HEK293 (cell line): ENCODE measurements at regions not wholly inside any gene's neighbourhood (a gene's known extent, or its start where the extent isn't known, plus 50 kb on each side); places are given as distances from the start of the nearest gene placed in this dataset.

Experiments
- CTCF ChIA-PET: fragments of 350-600 bp; formaldehyde crosslinking; extraction: SDS; loops from one replicate; lab custom pipeline; 2021; ENCODE audit warnings: antibody characterized with exemption; lab: Yijun Ruan, JAX
- POLR2A ChIA-PET: fragments of 300-600 bp; formaldehyde crosslinking; extraction: SDS; loops from one replicate; lab custom pipeline; 2020; ENCODE audit warnings: antibody characterized with exemption, inconsistent platforms; lab: Yijun Ruan, JAX
- H3K27ac ChIP-seq: fragments of 200-500 bp; sonication (Bioruptor generic); 2 replicates; pipeline ENCODE4 v1.5.1; 2014; ENCODE audit warnings: low read depth, low read length, control low read depth, inconsistent platforms; ENCODE audit errors: extremely low read depth
- H3K36me3 ChIP-seq, 2 experiments: fragments of 200-500 bp in 1 of 2; sonication (Bioruptor generic) in 1 of 2; 1 replicate in 1 of 2; 2 replicates in 1 of 2; pipeline ENCODE4 v1.5.1; 2014 to 2017; ENCODE audit warnings: inconsistent platforms in 2 of 2, low read length in 2 of 2; ENCODE audit not compliant: control insufficient read depth in 2 of 2, insufficient read depth in 1 of 2
- H3K4me1 ChIP-seq: fragments of 200-500 bp; sonication (Bioruptor generic); 2 replicates; pipeline ENCODE4 v1.5.1; 2014; ENCODE audit warnings: mild to moderate bottlenecking, low read length, inconsistent platforms; ENCODE audit not compliant: control insufficient read depth, insufficient read depth
- H3K4me3 ChIP-seq: 2 replicates; pipeline ENCODE4 v1.5.1; 2011; ENCODE audit warnings: low read depth, mild to moderate bottlenecking, control low read depth, low read length, moderate library complexity
- H3K9me3 ChIP-seq: fragments of 200-500 bp; sonication (Bioruptor generic); 2 replicates; pipeline ENCODE4 v1.5.1; 2014; ENCODE audit warnings: low read depth, low read length, inconsistent platforms; ENCODE audit not compliant: control insufficient read depth, insufficient read depth
- ATF2 ChIP-seq: fragments of 450-650 bp; formaldehyde crosslinking; IDR thresholded peaks from 2 replicates; pipeline ENCODE4 v1.5.1; 2016; ENCODE audit warnings: missing biosample characterization, missing genetic modification characterization, low read depth
- CTCF ChIP-seq: fragments of 450-650 bp; formaldehyde crosslinking; IDR thresholded peaks from 2 replicates; pipeline ENCODE4 v1.5.1; 2016; ENCODE audit warnings: missing biosample characterization, missing genetic modification characterization
- FEZF1 ChIP-seq: fragments of 450-650 bp; formaldehyde crosslinking; IDR thresholded peaks from 2 replicates; pipeline ENCODE4 v1.5.1; 2016; ENCODE audit warnings: missing biosample characterization, missing genetic modification characterization
- GFI1B ChIP-seq: fragments of 450-650 bp; formaldehyde crosslinking; IDR thresholded peaks from 2 replicates; pipeline ENCODE4 v1.5.1; 2016; ENCODE audit warnings: missing biosample characterization, missing genetic modification characterization
- KLF1 ChIP-seq: fragments of 450-650 bp; formaldehyde crosslinking; IDR thresholded peaks from 2 replicates; pipeline ENCODE4 v1.5.1; 2016; ENCODE audit warnings: missing biosample characterization, missing genetic modification characterization
- ZBTB26 ChIP-seq: fragments of 450-650 bp; formaldehyde crosslinking; optimal IDR thresholded peaks from 2 replicates; pipeline ENCODE3; 2016; ENCODE audit warnings: missing biosample characterization, mild to moderate bottlenecking, missing genetic modification characterization
- ZBTB44 ChIP-seq: fragments of 450-650 bp; IDR thresholded peaks from 2 replicates; pipeline ENCODE4 v1.5.1; 2018; ENCODE audit warnings: missing biosample characterization, mild to moderate bottlenecking, missing genetic modification characterization
- ZNF10 ChIP-seq: fragments of 450-650 bp; formaldehyde crosslinking; IDR thresholded peaks from 2 replicates; pipeline ENCODE4 v1.5.1; 2017; ENCODE audit warnings: missing biosample characterization, missing genetic modification characterization
- ZNF23 ChIP-seq: fragments of 450-650 bp; formaldehyde crosslinking; IDR thresholded peaks from 2 replicates; pipeline ENCODE4 v1.5.1; 2016; ENCODE audit warnings: missing biosample characterization, missing genetic modification characterization, borderline replicate concordance
- ZNF335 ChIP-seq: fragments of 450-650 bp; formaldehyde crosslinking; conservative IDR thresholded peaks from 2 replicates; pipeline ENCODE4 v1.5.1; 2016; ENCODE audit warnings: missing biosample characterization, missing genetic modification characterization
- ZNF514 ChIP-seq: fragments of 450-650 bp; formaldehyde crosslinking; IDR thresholded peaks from 2 replicates; pipeline ENCODE4 v1.5.1; 2016; ENCODE audit warnings: missing biosample characterization, missing genetic modification characterization
- ZNF518A ChIP-seq: fragments of 450-650 bp; formaldehyde crosslinking; conservative IDR thresholded peaks from 2 replicates; pipeline ENCODE4 v1.5.1; 2016; ENCODE audit warnings: low read depth, missing biosample characterization, missing genetic modification characterization
- ZNF580 ChIP-seq: fragments of 450-650 bp; formaldehyde crosslinking; IDR thresholded peaks from 2 replicates; pipeline ENCODE4 v1.5.1; 2016; ENCODE audit warnings: missing biosample characterization, missing genetic modification characterization
- ZNF707 ChIP-seq: fragments of 450-650 bp; formaldehyde crosslinking; IDR thresholded peaks from 2 replicates; pipeline ENCODE4 v1.5.1; 2016; ENCODE audit warnings: missing biosample characterization, missing genetic modification characterization
- ZNF768 ChIP-seq: fragments of 450-650 bp; formaldehyde crosslinking; IDR thresholded peaks from 2 replicates; pipeline ENCODE4 v1.5.1; 2018; ENCODE audit warnings: missing biosample characterization, mild to moderate bottlenecking, missing genetic modification characterization
- ZNF843 ChIP-seq: fragments of 450-650 bp; formaldehyde crosslinking; IDR thresholded peaks from 2 replicates; pipeline ENCODE4 v1.5.1; 2016; ENCODE audit warnings: missing biosample characterization, missing genetic modification characterization
- ZSCAN16 ChIP-seq: fragments of 450-650 bp; formaldehyde crosslinking; IDR thresholded peaks from 2 replicates; pipeline ENCODE4 v1.5.1; 2016; ENCODE audit warnings: missing biosample characterization, missing genetic modification characterization
- ZSCAN30 ChIP-seq: fragments of 450-650 bp; IDR thresholded peaks from 2 replicates; pipeline ENCODE4 v1.5.1; 2018; ENCODE audit warnings: missing biosample characterization, mild to moderate bottlenecking, missing genetic modification characterization, moderate library complexity

- H3K36me3 ChIP-seq = no peaks in the 10 kb centered on the region
- no peak overlapping the region for H3K4me3 ChIP-seq
- no peak overlapping the region for H3K27ac ChIP-seq
- TF ChIP-seq ZNF707 (tag by site-specific recombination) (no peak), ZNF23 (tag by site-specific recombination) (no peak), GFI1B (no peak), CTCF (peak; percentile 45; the same call in 1 of the 2 replicates)
- TF ChIP-seq, all 188 proteins: peak for 1
- CTCF ChIA-PET = interaction anchor here (0.6 to 1.3 kb wide), 3 partner anchors 8 to 1756 kb away, joined by 3 to 4 read pairs (median 3); no protein-coding TSS in a partner anchor
- POLR2A ChIA-PET = no interaction called here
- Histone ChIP-seq H3K9me3 (no peaks in the 10 kb centered on the region), H3K4me1 (no peaks in the 10 kb centered on the region)
Measured at GRCh38 chr2:173612354-173612753, 257.7 kb downstream of the CDCA7 start.

- ChIA-PET CTCF (interaction anchor here (1.0 kb wide), 1 partner anchor 29 kb away, joined by 3 read pairs; no protein-coding TSS in a partner anchor), POLR2A (no interaction called here)
- Histone ChIP-seq H3K4me1 (no peaks in the 10 kb centered on the region), H3K9me3 (no peaks in the 10 kb centered on the region), H3K36me3 (no peaks in the 10 kb centered on the region), H3K4me3 (no peak overlapping the region), H3K27ac (no peak overlapping the region)
- TF ChIP-seq ZNF514 (tag by site-specific recombination) (no peak), ZNF768 (tag by site-specific recombination) (peak; percentile 70; the same call in 1 of the 2 replicates)
Measured at GRCh38 chr2:173613386-173613785, 258.7 kb downstream of the CDCA7 start.

- CTCF ChIA-PET = interaction anchor here (1.0 kb wide), 1 partner anchor 30 kb away, joined by 3 read pairs; no protein-coding TSS in a partner anchor
- POLR2A ChIA-PET = no interaction called here
- TF ChIP-seq ZNF843 (tag by site-specific recombination) (peak; percentile 76), ZSCAN16 (tag by site-specific recombination) (no peak), ZNF335 (tag by site-specific recombination) (0 out of 2 replicates have a peak, but pooled peaks have one; percentile 26), ZNF10 (no peak), ZNF580 (peak; percentile 67), FEZF1 (tag by site-specific recombination) (peak; percentile 81), ZBTB26 (no peak), ZSCAN30 (tag by site-specific recombination) (peak; percentile 55; the same call in 1 of the 2 replicates), ATF2 (tag by site-specific recombination) (0 out of 2 replicates have a peak, but pooled peaks have one; percentile 9), ZBTB44 (peak; percentile 64; the same call in 1 of the 2 replicates), KLF1 (no peak), ZNF518A (tag by site-specific recombination) (0 out of 2 replicates have a peak, but pooled peaks have one; percentile 39)
Measured at GRCh38 chr2:173614265-173614930, 259.7 kb downstream of the CDCA7 start.

More at GRCh38 chr2:173614265-173614930, 259.7 kb downstream of the CDCA7 start:
- no peaks in the 10 kb centered on the region for H3K36me3 ChIP-seq
- H3K9me3 ChIP-seq = no peaks in the 10 kb centered on the region
- no peak overlapping the region for H3K4me3 ChIP-seq
- H3K27ac ChIP-seq = no peak overlapping the region
- no peaks in the 10 kb centered on the region for H3K4me1 ChIP-seq
